ENCODE measurements at regions not wholly inside any gene's neighbourhood (a gene's known extent, or its start where the extent isn't known, plus 50 kb on each side); places are given as distances from the start of the nearest gene placed in this dataset.

- ChIA-PET CTCF (no interaction called here), POLR2A (no interaction called here)
- no peaks in the 10 kb centered on the region for H3K27me3 Mint-ChIP-seq
These were observed 683.0 kb downstream of the DSC3 start for GRCh38 chr18:30359521-30359920.

GRCh38 chr18:30358555-30358954, 684.0 kb downstream of the DSC3 start:
- no peak for DNase-seq
- Mint-ChIP-seq H3K9me3 (peaks cover under 1 to 30% (median 5%) of the 10 kb centered on the region in 5 donors), H3K36me3 (no peaks in the 10 kb centered on the region), H3K4me3 (no peak overlapping the region), H3K27ac (no peak overlapping the region), H3K27me3 (no peaks in the 10 kb centered on the region), H3K4me1 (no peaks in the 10 kb centered on the region)
- Histone ChIP-seq H3K9me3 (ENCODE audit: low read length) (no peaks in the 10 kb centered on the region), H3K4me3 (ENCODE audit: low read length) (no peak overlapping the region), H3K4me1 (ENCODE audit: insufficient read depth, low read length) (no peaks in the 10 kb centered on the region), H3K27me3 (ENCODE audit: insufficient read depth, low read length, poor library complexity, severe bottlenecking) (no peaks in the 10 kb centered on the region), H3K36me3 (ENCODE audit: insufficient read depth, low read length) (no peaks in the 10 kb centered on the region), H3K27ac (ENCODE audit: low read depth, low read length) (no peak overlapping the region)
- CTCF ChIA-PET = no interaction called here
- POLR2A ChIA-PET = no interaction called here

More at GRCh38 chr18:30359521-30359920, 683.0 kb downstream of the DSC3 start:
- DNase-seq = no peak
- Mint-ChIP-seq H3K4me3 (no peak overlapping the region), H3K9me3 (peaks cover 4 to 37% (median 7%) of the 10 kb centered on the region in 5 donors), H3K27ac (no peak overlapping the region), H3K4me1 (no peaks in the 10 kb centered on the region), H3K36me3 (no peaks in the 10 kb centered on the region)
- Histone ChIP-seq H3K4me3 (ENCODE audit: low read length) (no peak overlapping the region), H3K27ac (ENCODE audit: low read depth, low read length) (no peak overlapping the region), H3K4me1 (ENCODE audit: insufficient read depth, low read length) (no peaks in the 10 kb centered on the region), H3K27me3 (ENCODE audit: insufficient read depth, low read length, poor library complexity, severe bottlenecking) (no peaks in the 10 kb centered on the region), H3K36me3 (ENCODE audit: insufficient read depth, low read length) (no peaks in the 10 kb centered on the region), H3K9me3 (ENCODE audit: low read length) (no peaks in the 10 kb centered on the region)

GRCh38 chr18:30352551-30353168, 689.9 kb downstream of the DSC3 start:
- Mint-ChIP-seq H3K27ac (no peak overlapping the region), H3K36me3 (no peaks in the 10 kb centered on the region), H3K4me1 (no peaks in the 10 kb centered on the region), H3K4me3 (no peak overlapping the region), H3K27me3 (no peaks in the 10 kb centered on the region), H3K9me3 (peaks cover 5 to 9% (median 7%) of the 10 kb centered on the region in 5 donors)
- CTCF ChIA-PET = no interaction called here
- Histone ChIP-seq H3K27ac (ENCODE audit: low read depth, low read length) (no peak overlapping the region), H3K4me1 (ENCODE audit: insufficient read depth, low read length) (no peaks in the 10 kb centered on the region), H3K36me3 (ENCODE audit: insufficient read depth, low read length) (no peaks in the 10 kb centered on the region), H3K27me3 (ENCODE audit: insufficient read depth, low read length, poor library complexity, severe bottlenecking) (no peaks in the 10 kb centered on the region), H3K9me3 (ENCODE audit: low read length) (no peaks in the 10 kb centered on the region), H3K4me3 (ENCODE audit: low read length) (no peak overlapping the region)
- DNase-seq = no peak
- POLR2A ChIA-PET = no interaction called here

- POLR2A ChIA-PET = no interaction called here
- no peak overlapping the region for H3K4me3 Mint-ChIP-seq
These were observed 692.3 kb downstream of the DSC3 start for GRCh38 chr18:30350263-30350662.

GRCh38 chr18:30343090-30343489, 699.5 kb downstream of the DSC3 start:
- H3K4me1 ChIP-seq (ENCODE audit: insufficient read depth, low read length) = no peaks in the 10 kb centered on the region

More at GRCh38 chr18:30350263-30350662, 692.3 kb downstream of the DSC3 start:
- Histone ChIP-seq H3K4me3 (ENCODE audit: low read length) (no peak overlapping the region), H3K27ac (ENCODE audit: low read depth, low read length) (no peak overlapping the region), H3K36me3 (ENCODE audit: insufficient read depth, low read length) (no peaks in the 10 kb centered on the region), H3K9me3 (ENCODE audit: low read length) (no peaks in the 10 kb centered on the region), H3K27me3 (ENCODE audit: insufficient read depth, low read length, poor library complexity, severe bottlenecking) (no peaks in the 10 kb centered on the region), H3K4me1 (ENCODE audit: insufficient read depth, low read length) (no peaks in the 10 kb centered on the region)
- no peak overlapping the region for H3K27ac Mint-ChIP-seq
- H3K9me3 Mint-ChIP-seq = peaks cover 5 to 13% (median 10%) of the 10 kb centered on the region in 5 donors
- no peaks in the 10 kb centered on the region for H3K27me3 Mint-ChIP-seq
- H3K36me3 Mint-ChIP-seq = no peaks in the 10 kb centered on the region
- no peak for DNase-seq
- CTCF ChIA-PET = no interaction called here
- no peaks in the 10 kb centered on the region for H3K4me1 Mint-ChIP-seq

GRCh38 chr18:30342675-30343074, 699.9 kb downstream of the DSC3 start:
- Mint-ChIP-seq H3K27ac (no peak overlapping the region), H3K27me3 (no peaks in the 10 kb centered on the region), H3K36me3 (no peaks in the 10 kb centered on the region), H3K4me3 (no peak overlapping the region), H3K4me1 (no peaks in the 10 kb centered on the region), H3K9me3 (peaks cover 0 to 24% (median 5%) of the 10 kb centered on the region in 5 donors)
- H3K27me3 ChIP-seq (ENCODE audit: insufficient read depth, low read length, poor library complexity, severe bottlenecking) = no peaks in the 10 kb centered on the region
- no peaks in the 10 kb centered on the region for H3K4me1 ChIP-seq (ENCODE audit: insufficient read depth, low read length)
- POLR2A ChIA-PET = no interaction called here
- H3K36me3 ChIP-seq (ENCODE audit: insufficient read depth, low read length) = no peaks in the 10 kb centered on the region
- CTCF ChIA-PET = no interaction called here
- no peaks in the 10 kb centered on the region for H3K9me3 ChIP-seq (ENCODE audit: low read length)
- H3K27ac ChIP-seq (ENCODE audit: low read depth, low read length) = no peak overlapping the region
- no peak overlapping the region for H3K4me3 ChIP-seq (ENCODE audit: low read length)
- DNase-seq = no peak

More at GRCh38 chr18:30343090-30343489, 699.5 kb downstream of the DSC3 start:
- H3K27ac ChIP-seq (ENCODE audit: low read depth, low read length) = no peak overlapping the region
- ChIA-PET CTCF (no interaction called here), POLR2A (no interaction called here)
- no peaks in the 10 kb centered on the region for H3K36me3 Mint-ChIP-seq
- H3K9me3 ChIP-seq (ENCODE audit: low read length) = no peaks in the 10 kb centered on the region
- no peaks in the 10 kb centered on the region for H3K27me3 ChIP-seq (ENCODE audit: insufficient read depth, low read length, poor library complexity, severe bottlenecking)
- H3K27ac Mint-ChIP-seq = no peak overlapping the region
- H3K4me3 Mint-ChIP-seq = no peak overlapping the region
- H3K9me3 Mint-ChIP-seq = peaks cover 2 to 20% (median 8%) of the 10 kb centered on the region in 5 donors
- no peak overlapping the region for H3K4me3 ChIP-seq (ENCODE audit: low read length)
- H3K4me1 Mint-ChIP-seq = no peaks in the 10 kb centered on the region
- H3K36me3 ChIP-seq (ENCODE audit: insufficient read depth, low read length) = no peaks in the 10 kb centered on the region
- DNase-seq = no peak
- no peaks in the 10 kb centered on the region for H3K27me3 Mint-ChIP-seq

GRCh38 chr18:30334781-30335180, 707.8 kb downstream of the DSC3 start:
- no peak for DNase-seq
- H3K27me3 Mint-ChIP-seq = no peaks in the 10 kb centered on the region
- H3K27ac Mint-ChIP-seq = no peak overlapping the region
- H3K36me3 Mint-ChIP-seq = no peaks in the 10 kb centered on the region
- H3K4me1 Mint-ChIP-seq = no peaks in the 10 kb centered on the region
- no peaks in the 10 kb centered on the region for H3K27me3 ChIP-seq (ENCODE audit: insufficient read depth, low read length, poor library complexity, severe bottlenecking)
- ChIA-PET POLR2A (no interaction called here), CTCF (no interaction called here)
- H3K4me3 ChIP-seq (ENCODE audit: low read length) = no peak overlapping the region
- no peaks in the 10 kb centered on the region for H3K4me1 ChIP-seq (ENCODE audit: insufficient read depth, low read length)
- H3K4me3 Mint-ChIP-seq = no peak overlapping the region
- H3K36me3 ChIP-seq (ENCODE audit: insufficient read depth, low read length) = no peaks in the 10 kb centered on the region
- no peaks in the 10 kb centered on the region for H3K9me3 ChIP-seq (ENCODE audit: low read length)
- no peak overlapping the region for H3K27ac ChIP-seq (ENCODE audit: low read depth, low read length)
- peaks cover 5 to 25% (median 10%) of the 10 kb centered on the region in 5 donors for H3K9me3 Mint-ChIP-seq

GRCh38 chr18:30333310-30333709, 709.2 kb downstream of the DSC3 start:
- H3K36me3 ChIP-seq (ENCODE audit: insufficient read depth, low read length) = no peaks in the 10 kb centered on the region
- Mint-ChIP-seq H3K36me3 (no peaks in the 10 kb centered on the region), H3K4me3 (no peak overlapping the region), H3K27ac (no peak overlapping the region), H3K9me3 (peaks cover 6 to 35% (median 14%) of the 10 kb centered on the region in 5 donors), H3K27me3 (no peaks in the 10 kb centered on the region), H3K4me1 (no peaks in the 10 kb centered on the region)
- DNase-seq = no peak
- H3K9me3 ChIP-seq (ENCODE audit: low read length) = no peaks in the 10 kb centered on the region
- ChIA-PET CTCF (no interaction called here), POLR2A (no interaction called here)
- no peak overlapping the region for H3K27ac ChIP-seq (ENCODE audit: low read depth, low read length)
- H3K27me3 ChIP-seq (ENCODE audit: insufficient read depth, low read length, poor library complexity, severe bottlenecking) = no peaks in the 10 kb centered on the region
- no peaks in the 10 kb centered on the region for H3K4me1 ChIP-seq (ENCODE audit: insufficient read depth, low read length)
- H3K4me3 ChIP-seq (ENCODE audit: low read length) = no peak overlapping the region

GRCh38 chr18:30328839-30329238, 713.7 kb downstream of the DSC3 start:
- Mint-ChIP-seq H3K36me3 (no peaks in the 10 kb centered on the region), H3K27ac (no peak overlapping the region), H3K9me3 (peaks cover 6 to 31% (median 11%) of the 10 kb centered on the region in 5 donors), H3K4me1 (no peaks in the 10 kb centered on the region), H3K27me3 (no peaks in the 10 kb centered on the region), H3K4me3 (no peak overlapping the region)
- no peak for DNase-seq
- POLR2A ChIA-PET = no interaction called here
- CTCF ChIA-PET = no interaction called here
- no peak overlapping the region for H3K4me3 ChIP-seq (ENCODE audit: low read length)
- no peaks in the 10 kb centered on the region for H3K27me3 ChIP-seq (ENCODE audit: insufficient read depth, low read length, poor library complexity, severe bottlenecking)
- no peak overlapping the region for H3K27ac ChIP-seq (ENCODE audit: low read depth, low read length)
- no peaks in the 10 kb centered on the region for H3K9me3 ChIP-seq (ENCODE audit: low read length)
- no peaks in the 10 kb centered on the region for H3K36me3 ChIP-seq (ENCODE audit: insufficient read depth, low read length)
- no peaks in the 10 kb centered on the region for H3K4me1 ChIP-seq (ENCODE audit: insufficient read depth, low read length)

Data from CD8-positive, alpha-beta memory T cell (primary cell).